Immature natural killer cell (primary cell): ENCODE measurements at regions not wholly inside any gene's neighbourhood (a gene's known extent, or its start where the extent isn't known, plus 50 kb on each side); places are given as distances from the start of the nearest gene placed in this dataset.

Experiments
- DNase-seq, 3 donors: peaks; one replicate each; pipeline ENCODE4 v3.0.0; 2022; ENCODE audit warnings: mixed read lengths in 1 of 3
- H3K27ac Mint-ChIP-seq, 6 donors: one replicate each; pipeline ENCODE4 v1.8.0; 2020; ENCODE audit warnings: mixed read lengths in 6 of 6, mild to moderate bottlenecking in 5 of 6, inconsistent platforms in 4 of 6, moderate library complexity in 3 of 6
- H3K27me3 Mint-ChIP-seq, 3 donors: one replicate each; pipeline ENCODE4 v1.8.0; 2020 to 2021; ENCODE audit warnings: low read depth in 3 of 3, mild to moderate bottlenecking in 3 of 3, mixed read lengths in 3 of 3, moderate library complexity in 3 of 3, inconsistent platforms in 1 of 3
- H3K36me3 Mint-ChIP-seq, 3 donors: one replicate each; pipeline ENCODE4 v1.8.0; 2020; ENCODE audit warnings: mixed read lengths in 3 of 3, inconsistent platforms in 2 of 3, mild to moderate bottlenecking in 2 of 3
- H3K4me1 Mint-ChIP-seq, 2 donors: one replicate each; pipeline ENCODE4 v1.8.0; 2020; ENCODE audit warnings: inconsistent platforms in 2 of 2, mild to moderate bottlenecking in 2 of 2, mixed read lengths in 2 of 2, moderate library complexity in 1 of 2
- H3K4me3 Mint-ChIP-seq, 5 donors: one replicate each; pipeline ENCODE4 v1.8.0; 2020; ENCODE audit warnings: mild to moderate bottlenecking in 5 of 5, mixed read lengths in 5 of 5, inconsistent platforms in 3 of 5, moderate library complexity in 3 of 5
- H3K9me3 Mint-ChIP-seq, 6 donors: one replicate each; pipeline ENCODE4 v1.8.0; 2020; ENCODE audit warnings: mild to moderate bottlenecking in 6 of 6, mixed read lengths in 6 of 6, inconsistent platforms in 4 of 6, moderate library complexity in 3 of 6

GRCh38 chr7:94286111-94286510 lies 108.6 kb upstream of the COL1A2 start:
- H3K9me3 Mint-ChIP-seq, result peaks cover 0 to 2% (median 0%) of the 10 kb centered on the region in 6 donors
- DNase-seq, result no peak
- H3K36me3 Mint-ChIP-seq, result no peaks in the 10 kb centered on the region
- H3K27ac Mint-ChIP-seq, result no peak overlapping the region
- peaks cover 0 to 3% (median 0%) of the 10 kb centered on the region in 3 donors for H3K27me3 Mint-ChIP-seq
- no peaks in the 10 kb centered on the region for H3K4me1 Mint-ChIP-seq
- H3K4me3 Mint-ChIP-seq, result no peak overlapping the region

- DNase-seq, result no peak
- peaks cover 2 to 4% (median 2%) of the 10 kb centered on the region in 3 donors for H3K27me3 Mint-ChIP-seq
- H3K9me3 Mint-ChIP-seq, result no peaks in the 10 kb centered on the region
- H3K36me3 Mint-ChIP-seq, result no peaks in the 10 kb centered on the region
- H3K4me1 Mint-ChIP-seq, result no peaks in the 10 kb centered on the region
- H3K4me3 Mint-ChIP-seq, result no peak overlapping the region
- no peak overlapping the region for H3K27ac Mint-ChIP-seq
Measured at GRCh38 chr7:94288096-94288495, 106.6 kb upstream of the COL1A2 start.

GRCh38 chr7:94289071-94289470 lies 105.6 kb upstream of the COL1A2 start:
- H3K4me3 Mint-ChIP-seq, result no peak overlapping the region
- DNase-seq, result no peak

GRCh38 chr7:94294471-94295131 lies 100.1 kb upstream of the COL1A2 start:
- Mint-ChIP-seq H3K36me3 (no peaks in the 10 kb centered on the region), H3K27ac (no peak overlapping the region), H3K27me3 (peaks cover 2 to 4% (median 4%) of the 10 kb centered on the region in 3 donors), H3K4me3 (no peak overlapping the region), H3K4me1 (no peaks in the 10 kb centered on the region), H3K9me3 (peaks cover 0 to 4% (median 0%) of the 10 kb centered on the region in 6 donors)
- DNase-seq, result no peak

More at GRCh38 chr7:94289071-94289470, 105.6 kb upstream of the COL1A2 start:
- H3K27ac Mint-ChIP-seq, result no peak overlapping the region
- no peaks in the 10 kb centered on the region for H3K36me3 Mint-ChIP-seq
- no peaks in the 10 kb centered on the region for H3K4me1 Mint-ChIP-seq
- no peaks in the 10 kb centered on the region for H3K9me3 Mint-ChIP-seq
- H3K27me3 Mint-ChIP-seq, result peaks cover 2 to 4% (median 2%) of the 10 kb centered on the region in 3 donors

GRCh38 chr7:94295850-94296249 lies 98.8 kb upstream of the COL1A2 start:
- Mint-ChIP-seq H3K27ac (no peak overlapping the region), H3K9me3 (peaks cover 0 to 4% (median 0%) of the 10 kb centered on the region in 6 donors), H3K36me3 (no peaks in the 10 kb centered on the region), H3K4me3 (no peak overlapping the region), H3K27me3 (peaks cover 2 to 7% (median 4%) of the 10 kb centered on the region in 3 donors), H3K4me1 (no peaks in the 10 kb centered on the region)
- DNase-seq, result no peak

GRCh38 chr7:94296881-94297280 lies 97.8 kb upstream of the COL1A2 start:
- no peak for DNase-seq
- Mint-ChIP-seq H3K4me3 (no peak overlapping the region), H3K9me3 (peaks cover 0 to 4% (median 0%) of the 10 kb centered on the region in 6 donors), H3K27ac (no peak overlapping the region), H3K27me3 (peaks cover 0 to 7% (median 2%) of the 10 kb centered on the region in 3 donors), H3K36me3 (no peaks in the 10 kb centered on the region), H3K4me1 (no peaks in the 10 kb centered on the region)

GRCh38 chr7:94297397-94297838 lies 97.3 kb upstream of the COL1A2 start:
- no peaks in the 10 kb centered on the region for H3K36me3 Mint-ChIP-seq
- DNase-seq, result no peak
- peaks cover 0 to 4% (median 0%) of the 10 kb centered on the region in 6 donors for H3K9me3 Mint-ChIP-seq
- H3K27ac Mint-ChIP-seq, result no peak overlapping the region
- no peak overlapping the region for H3K4me3 Mint-ChIP-seq
- H3K27me3 Mint-ChIP-seq, result peaks cover 0 to 7% (median 2%) of the 10 kb centered on the region in 3 donors
- no peaks in the 10 kb centered on the region for H3K4me1 Mint-ChIP-seq

- no peak for DNase-seq
- H3K4me3 Mint-ChIP-seq, result no peak overlapping the region
Measured at GRCh38 chr7:94298943-94299342, 95.8 kb upstream of the COL1A2 start.

GRCh38 chr7:94300176-94300835 lies 94.4 kb upstream of the COL1A2 start:
- Mint-ChIP-seq H3K4me1 (no peaks in the 10 kb centered on the region), H3K27me3 (peaks cover 0 to 5% (median 2%) of the 10 kb centered on the region in 3 donors), H3K36me3 (no peaks in the 10 kb centered on the region), H3K27ac (no peak overlapping the region), H3K4me3 (no peak overlapping the region), H3K9me3 (peaks cover 0 to 10% (median 0%) of the 10 kb centered on the region in 6 donors)
- DNase-seq, result no peak

More at GRCh38 chr7:94298943-94299342, 95.8 kb upstream of the COL1A2 start:
- Mint-ChIP-seq H3K36me3 (no peaks in the 10 kb centered on the region), H3K9me3 (peaks cover 0 to 4% (median 0%) of the 10 kb centered on the region in 6 donors), H3K4me1 (no peaks in the 10 kb centered on the region), H3K27ac (no peak overlapping the region), H3K27me3 (peaks cover 0 to 5% (median 2%) of the 10 kb centered on the region in 3 donors)

GRCh38 chr7:94301024-94301586 lies 93.6 kb upstream of the COL1A2 start:
- Mint-ChIP-seq H3K27me3 (peaks cover 0 to 6% (median 2%) of the 10 kb centered on the region in 3 donors), H3K27ac (no peak overlapping the region), H3K4me3 (no peak overlapping the region), H3K36me3 (no peaks in the 10 kb centered on the region), H3K4me1 (no peaks in the 10 kb centered on the region), H3K9me3 (peaks cover 0 to 10% (median 0%) of the 10 kb centered on the region in 6 donors)
- DNase-seq, result no peak

GRCh38 chr7:94303118-94303517 lies 91.6 kb upstream of the COL1A2 start:
- Mint-ChIP-seq H3K27ac (no peak overlapping the region), H3K9me3 (peaks cover 0 to 10% (median 0%) of the 10 kb centered on the region in 6 donors), H3K4me3 (no peak overlapping the region), H3K4me1 (no peaks in the 10 kb centered on the region), H3K36me3 (no peaks in the 10 kb centered on the region), H3K27me3 (peaks cover 0 to 5% (median 2%) of the 10 kb centered on the region in 3 donors)
- no peak for DNase-seq

- Mint-ChIP-seq H3K4me1 (no peaks in the 10 kb centered on the region), H3K4me3 (no peak overlapping the region)
Measured at GRCh38 chr7:94303695-94304094, 91.0 kb upstream of the COL1A2 start.

GRCh38 chr7:94304878-94305277 lies 89.8 kb upstream of the COL1A2 start:
- Mint-ChIP-seq H3K27me3 (peaks cover 0 to 5% (median 0%) of the 10 kb centered on the region in 3 donors), H3K9me3 (peaks cover 0 to 8% (median under 1%) of the 10 kb centered on the region in 6 donors), H3K36me3 (no peaks in the 10 kb centered on the region), H3K4me1 (no peaks in the 10 kb centered on the region), H3K4me3 (no peak overlapping the region), H3K27ac (no peak overlapping the region)
- DNase-seq, result no peak

More at GRCh38 chr7:94303695-94304094, 91.0 kb upstream of the COL1A2 start:
- DNase-seq, result no peak
- Mint-ChIP-seq H3K27me3 (peaks cover 0 to 5% (median 0%) of the 10 kb centered on the region in 3 donors), H3K9me3 (peaks cover 0 to 8% (median 0%) of the 10 kb centered on the region in 6 donors), H3K27ac (no peak overlapping the region), H3K36me3 (no peaks in the 10 kb centered on the region)

GRCh38 chr7:94305836-94306235 lies 88.9 kb upstream of the COL1A2 start:
- Mint-ChIP-seq H3K27ac (no peak overlapping the region), H3K36me3 (no peaks in the 10 kb centered on the region), H3K4me3 (no peak overlapping the region), H3K9me3 (peaks cover 0 to 9% (median 2%) of the 10 kb centered on the region in 6 donors), H3K4me1 (no peaks in the 10 kb centered on the region), H3K27me3 (peaks cover 0 to 1% (median 0%) of the 10 kb centered on the region in 3 donors)
- DNase-seq, result no peak
